Nucleus accumbens (tissue), 56 donors: ENCODE measurements at regions not wholly inside any gene's neighbourhood (a gene's known extent, or its start where the extent isn't known, plus 50 kb on each side); places are given as distances from the start of the nearest gene placed in this dataset.
"Not testable (repeated sequence)": the region's sequence is repeated elsewhere in the genome, so short reads cannot be mapped to it uniquely, and the experiment has no call there.

Experiments
- DNase-seq, 56 donors: peaks; one replicate each; lab custom pipeline; 2025; lab: John Stamatoyannopoulos, UW

- DNase-seq = no peak
These were observed 67.2 kb upstream of the ZNF527 start for GRCh38 chr19:37303591-37304171.

GRCh38 chr19:37304190-37304883 lies 66.6 kb upstream of the ZNF527 start:
- DNase-seq = peak in 30 of 56 donors; percentile 9 to 76 (median 43)

- no peak for DNase-seq
These were observed 66.0 kb upstream of the ZNF527 start for GRCh38 chr19:37304884-37305255.

- no peak for DNase-seq
These were observed 64.4 kb upstream of the ZNF527 start for GRCh38 chr19:37306383-37306963.

GRCh38 chr19:37309834-37310575 lies 60.9 kb upstream of the ZNF527 start:
- no peak for DNase-seq

- peak in 48 of 56 donors; percentile 9 to 86 (median 58) for DNase-seq
These were observed 58.2 kb upstream of the ZNF527 start for GRCh38 chr19:37312531-37313334.

- DNase-seq = no peak
These were observed 57.6 kb upstream of the ZNF527 start for GRCh38 chr19:37313335-37313627.

- DNase-seq = peak; percentile 62 to 99 (median 97)
These were observed 53.3 kb upstream of the ZNF527 start for GRCh38 chr19:37317403-37318209.

- not testable (repeated sequence) for DNase-seq
These were observed 49.9 kb upstream of the ZNF527 start for GRCh38 chr19:37320988-37321387.
